ENCODE measurements at regions not wholly inside any gene's neighbourhood (a gene's known extent, or its start where the extent isn't known, plus 50 kb on each side); places are given as distances from the start of the nearest gene placed in this dataset.

- no peak for DNase-seq (ENCODE audit: low read depth in 1 of 2, low spot score in 1 of 2)
Measured at GRCh38 chr4:57632564-57632963, 522.4 kb upstream of the IGFBP7 start.

DNA sequence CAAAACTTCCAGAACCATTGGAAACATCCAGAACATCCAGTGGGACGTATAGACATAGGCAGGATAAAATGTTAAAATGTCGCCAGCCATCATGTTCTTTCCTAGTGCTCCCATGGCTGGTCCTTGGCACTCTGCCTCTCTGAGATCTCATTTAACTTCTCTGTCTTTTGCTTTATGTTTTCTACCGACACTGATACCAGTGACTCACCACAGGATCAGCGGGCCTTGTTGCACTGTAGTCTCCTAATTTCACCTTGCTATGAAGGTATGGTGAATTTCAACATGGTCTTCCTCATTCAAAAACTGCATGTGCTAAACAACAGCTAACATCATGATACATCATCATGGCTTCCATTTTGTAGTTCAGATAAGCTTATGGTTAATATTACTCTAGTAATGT, 521.0 kb upstream of the IGFBP7 start:
- DNase-seq (ENCODE audit: low read depth in 1 of 2, low spot score in 1 of 2): no peak

DNA sequence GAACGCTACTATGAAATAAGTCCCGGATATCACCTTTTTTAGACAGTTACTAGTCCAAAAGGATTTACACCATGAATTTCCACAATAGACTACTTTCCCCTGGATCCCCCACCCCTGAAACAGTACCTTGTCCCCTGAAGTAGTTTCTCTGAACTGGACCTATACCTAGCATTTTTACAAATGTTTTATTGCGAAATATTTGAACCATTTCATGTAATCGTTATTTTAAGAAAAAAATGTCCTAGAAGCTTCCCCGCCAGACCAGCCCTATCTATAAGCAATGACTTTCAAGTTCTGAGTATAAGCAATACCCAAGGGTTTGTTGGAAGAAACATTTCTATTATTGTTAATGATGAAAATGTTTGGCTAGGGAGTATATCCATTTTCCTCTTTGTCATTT, 517.8 kb upstream of the IGFBP7 start:
- no peak for DNase-seq (ENCODE audit: low read depth in 1 of 2, low spot score in 1 of 2)

DNA sequence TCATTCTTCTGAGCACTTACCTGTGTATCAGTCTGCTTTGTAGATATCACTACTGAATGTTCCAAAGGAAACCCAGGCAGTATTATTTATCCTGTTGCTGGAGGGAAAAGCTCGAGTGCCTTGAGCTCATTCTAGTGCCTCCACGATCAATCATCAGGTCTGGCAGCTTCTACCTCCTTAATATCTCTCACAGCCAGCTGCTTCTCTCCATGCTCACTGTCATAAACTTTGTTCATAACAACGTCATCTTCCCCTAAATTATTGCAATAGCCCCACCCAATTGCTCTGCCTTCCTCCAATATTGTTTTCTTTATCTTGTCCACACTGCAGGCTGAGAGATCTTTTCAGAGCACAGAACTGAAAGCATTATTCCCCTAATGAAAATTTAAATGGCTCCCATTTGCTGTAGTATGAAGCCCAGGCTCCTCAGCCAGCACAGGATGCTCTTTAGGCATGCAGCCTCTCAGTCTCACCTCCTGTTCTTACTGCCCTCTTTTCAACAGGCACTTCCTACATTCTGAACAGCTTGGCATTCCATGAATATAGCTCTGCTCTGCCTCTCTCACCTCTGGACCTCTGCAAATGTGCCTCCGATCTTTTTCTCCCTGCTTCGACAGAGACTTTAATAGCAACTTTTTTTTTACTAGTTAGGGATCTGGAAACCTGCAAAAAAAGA, 504.2 kb upstream of the IGFBP7 start:
- DNase-seq (ENCODE audit: low read depth in 1 of 2, low spot score in 1 of 2): no peak

DNA sequence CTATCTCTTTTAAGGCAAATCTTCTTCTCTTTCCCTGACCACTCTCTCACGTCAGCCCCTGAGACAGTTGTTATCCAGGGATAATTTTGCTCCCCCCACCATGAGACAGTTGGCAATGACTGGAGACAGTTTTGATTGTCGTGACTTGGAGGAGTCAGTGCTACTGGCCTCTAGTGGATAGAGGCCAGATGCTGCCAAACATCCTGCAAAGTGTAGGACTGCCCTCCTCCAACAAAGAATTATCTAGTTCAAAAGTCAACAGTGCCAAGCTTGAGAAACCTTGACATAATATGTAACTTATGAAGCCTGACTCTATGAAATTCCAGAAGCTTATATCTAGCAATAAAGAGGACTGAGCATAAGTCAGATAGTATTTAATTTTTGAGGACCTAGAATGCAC, 502.1 kb upstream of the IGFBP7 start:
- no peak for DNase-seq (ENCODE audit: low read depth in 1 of 2, low spot score in 1 of 2)

- no peak for DNase-seq (ENCODE audit: low read depth in 1 of 2, low spot score in 1 of 2)
Measured at GRCh38 chr4:57607566-57608180, 497.5 kb upstream of the IGFBP7 start.

DNA sequence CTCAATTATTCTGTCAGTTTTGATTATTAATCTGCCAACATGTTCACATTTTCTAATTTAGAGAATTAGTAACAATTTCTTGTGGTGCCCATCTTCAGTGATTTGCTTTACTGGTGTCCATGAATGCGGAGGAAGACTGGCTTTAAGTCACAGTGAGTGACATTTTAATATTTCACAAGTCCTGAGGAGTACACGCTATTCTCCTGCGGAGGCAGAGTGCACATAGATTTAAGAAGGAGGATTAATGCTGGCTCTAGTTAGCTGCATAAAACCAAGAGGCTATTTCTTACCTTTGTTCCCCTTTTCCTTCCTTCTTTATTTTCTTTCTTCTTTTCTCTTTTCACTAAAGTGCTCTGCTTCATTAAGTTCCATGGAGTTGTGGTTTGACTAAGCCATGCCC, 495.2 kb upstream of the IGFBP7 start:
- DNase-seq (ENCODE audit: low read depth in 1 of 2, low spot score in 1 of 2): no peak

- DNase-seq (ENCODE audit: low read depth in 1 of 2, low spot score in 1 of 2): no peak
Measured at GRCh38 chr4:57602141-57602540, 492.0 kb upstream of the IGFBP7 start.

- DNase-seq (ENCODE audit: low read depth in 1 of 2, low spot score in 1 of 2): no peak
Measured at GRCh38 chr4:57591073-57591472, 480.9 kb upstream of the IGFBP7 start.

GRCh38 chr4:57588557-57588956, 478.4 kb upstream of the IGFBP7 start:
- no peak for DNase-seq (ENCODE audit: low read depth in 1 of 2, low spot score in 1 of 2)

DNA sequence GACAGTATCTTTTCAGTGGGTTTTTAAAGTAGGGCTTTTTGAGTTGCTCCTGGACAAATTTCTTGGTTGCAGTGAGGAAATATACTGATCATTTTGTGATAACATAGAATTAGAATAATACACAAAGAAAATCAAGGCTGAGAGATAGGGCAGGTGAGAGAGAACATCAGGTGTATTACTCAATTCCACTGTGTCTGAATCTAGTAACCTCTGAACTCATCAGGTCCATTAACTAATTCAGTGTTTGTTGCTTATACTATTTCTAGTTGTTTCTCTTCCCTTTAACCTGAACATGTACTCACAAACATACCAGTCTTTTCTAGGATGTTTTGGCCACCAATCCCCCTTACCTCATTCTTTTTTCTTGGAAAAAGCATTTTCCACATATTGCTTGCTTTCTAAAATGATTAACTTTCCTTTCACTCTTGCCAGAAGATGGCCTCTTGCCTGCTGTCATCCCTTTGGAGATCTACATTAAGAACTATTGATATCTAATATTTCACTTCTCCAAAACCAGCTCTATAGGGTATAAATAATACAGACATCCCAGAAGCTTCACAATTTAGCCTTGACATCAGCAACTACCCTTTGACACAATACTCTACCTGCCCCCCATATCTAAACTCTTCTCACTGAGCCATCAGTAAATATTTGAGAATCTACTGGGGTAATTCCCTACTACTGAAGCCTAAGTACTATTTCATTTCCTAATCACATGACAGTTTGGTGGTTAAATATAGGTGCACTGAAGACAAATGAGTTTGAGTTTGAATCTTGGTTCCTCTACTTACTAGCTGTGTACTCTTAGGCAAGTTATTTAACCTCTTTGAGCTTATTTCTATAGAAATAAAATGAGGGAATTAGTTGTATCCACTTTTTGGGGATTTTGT, 470.8 kb upstream of the IGFBP7 start:
- no peak for DNase-seq (ENCODE audit: low read depth in 1 of 2, low spot score in 1 of 2)

DNA sequence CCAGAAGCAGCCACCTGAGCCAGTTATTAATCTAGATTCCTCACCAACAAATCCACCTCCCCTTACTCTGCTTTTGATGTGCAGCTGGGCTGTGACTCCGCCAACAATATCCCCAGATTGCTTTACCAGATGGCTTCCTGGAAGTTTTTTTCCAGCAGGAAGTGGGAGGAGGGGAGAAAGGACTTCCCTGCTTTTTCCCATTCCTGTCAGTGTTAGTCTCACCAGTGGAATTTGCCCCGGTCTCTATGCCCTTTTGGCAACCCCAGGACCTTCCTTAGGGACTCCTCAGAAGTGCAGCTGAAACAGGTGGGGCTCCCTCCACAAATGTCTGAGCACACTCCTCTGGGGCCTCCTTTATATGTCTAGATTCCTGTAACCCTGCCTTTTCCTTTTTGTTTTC, 465.2 kb upstream of the IGFBP7 start:
- no peak for DNase-seq (ENCODE audit: low read depth in 1 of 2, low spot score in 1 of 2)

DNA sequence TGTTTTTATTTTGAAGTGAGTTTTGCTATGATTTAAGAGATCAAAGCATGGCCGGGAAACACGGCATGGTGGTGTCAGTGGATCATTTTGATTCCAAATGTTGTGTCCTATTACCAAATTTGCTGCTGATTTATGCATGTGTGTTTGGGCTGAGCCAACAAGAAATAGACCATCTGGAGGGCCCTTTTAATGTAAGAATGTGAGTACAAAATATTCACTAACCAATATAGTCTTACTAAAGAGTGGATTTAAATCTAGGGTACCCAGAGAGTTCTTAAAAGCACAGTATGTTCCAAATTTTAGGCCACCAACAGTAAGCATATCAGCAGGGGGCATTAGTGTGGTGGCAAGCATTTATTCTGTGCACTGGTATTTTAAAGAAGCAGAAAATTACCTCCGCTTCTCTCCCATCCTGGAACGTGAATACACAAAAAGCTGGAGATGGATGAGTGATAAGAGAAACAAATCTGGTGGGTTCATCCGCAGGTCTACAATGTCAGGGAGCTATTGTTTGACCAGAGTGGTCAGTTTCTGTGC, 444.4 kb upstream of the IGFBP7 start:
- DNase-seq (ENCODE audit: low read depth in 1 of 2, low spot score in 1 of 2): no peak

DNA sequence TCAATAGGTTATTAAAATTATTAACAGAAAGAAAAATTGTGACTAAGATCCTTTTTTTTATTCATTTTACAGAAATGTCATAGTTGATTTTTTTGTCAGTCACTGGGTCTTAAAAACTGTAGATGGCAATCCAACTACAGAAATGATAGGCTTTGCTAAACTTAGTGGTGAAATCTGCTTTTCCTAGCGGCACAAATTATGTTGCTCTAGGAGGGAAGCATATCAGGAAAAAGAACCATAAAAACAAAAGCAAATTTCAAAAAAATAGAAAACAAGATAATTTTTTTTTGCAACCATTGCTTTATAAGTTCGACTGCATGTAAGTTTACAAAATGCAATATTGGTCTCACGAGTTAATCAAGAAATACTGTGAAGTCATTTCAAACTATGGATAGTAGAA, 443.5 kb upstream of the IGFBP7 start:
- no peak for DNase-seq (ENCODE audit: low read depth in 1 of 2, low spot score in 1 of 2)

DNA sequence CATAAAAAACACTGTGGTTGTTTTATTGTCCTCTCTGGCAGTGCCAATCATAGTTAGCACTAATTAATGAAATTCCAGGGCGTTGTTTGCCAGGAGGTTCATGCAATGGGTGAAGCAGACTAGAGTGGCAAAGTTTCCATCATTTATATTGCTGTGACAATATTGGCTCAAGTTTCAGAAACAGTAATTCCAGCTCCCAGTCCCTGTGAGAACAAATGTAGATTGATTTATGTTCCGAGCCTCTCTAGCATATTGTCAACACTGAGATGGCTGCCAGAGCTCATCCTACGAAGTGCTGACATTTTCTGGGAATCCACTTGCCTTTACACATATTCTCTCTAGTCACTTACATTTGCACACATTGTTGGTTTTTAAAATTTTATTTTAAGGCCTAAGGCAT, 440.0 kb upstream of the IGFBP7 start:
- DNase-seq (ENCODE audit: low read depth in 1 of 2, low spot score in 1 of 2): no peak

- DNase-seq (ENCODE audit: low read depth in 1 of 2, low spot score in 1 of 2): no peak
Measured at GRCh38 chr4:57548856-57549255, 438.7 kb upstream of the IGFBP7 start.

GRCh38 chr4:57544811-57545654, 434.8 kb upstream of the IGFBP7 start:
- DNase-seq (ENCODE audit: low read depth in 1 of 2, low spot score in 1 of 2): no peak

GRCh38 chr4:57504797-57505530, 394.8 kb upstream of the IGFBP7 start:
- no peak for DNase-seq (ENCODE audit: low read depth in 1 of 2, low spot score in 1 of 2)

DNA sequence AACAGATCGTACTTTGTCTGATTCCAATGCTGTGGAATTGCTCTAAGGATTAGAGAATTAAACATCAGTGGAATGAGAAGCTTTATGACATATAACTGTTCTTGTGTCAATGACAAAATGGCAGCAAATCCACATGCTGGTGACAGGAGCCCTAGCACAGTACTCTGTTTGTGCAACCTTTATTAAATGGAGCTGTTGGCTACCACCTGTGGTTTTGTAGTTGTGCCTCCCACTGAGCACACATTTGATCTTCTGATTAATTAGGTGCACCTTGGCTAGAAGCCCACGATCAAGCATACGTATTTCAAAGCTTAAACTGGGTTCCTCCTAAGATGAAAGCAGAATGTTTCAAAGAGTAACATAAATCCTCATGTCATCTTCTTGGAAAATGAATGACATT, 394.0 kb upstream of the IGFBP7 start:
- DNase-seq (ENCODE audit: low read depth in 1 of 2, low spot score in 1 of 2): no peak

- no peak for DNase-seq (ENCODE audit: low read depth in 1 of 2, low spot score in 1 of 2)
Measured at GRCh38 chr4:57501720-57502119, 391.5 kb upstream of the IGFBP7 start.

Data from stimulated activated CD4-positive, alpha-beta T cell treated with anti-CD3 and anti-CD28 coated beads, Interleukin-15, amount 100 ng/mL, for 1 hour (primary cell).